NCI-H446 treated with DMSO at 0.1 percent for 48 hours (cell line): ENCODE measurements at regions not wholly inside any gene's neighbourhood (a gene's known extent, or its start where the extent isn't known, plus 50 kb on each side); places are given as distances from the start of the nearest gene placed in this dataset.

Experiments
- DNase-seq: peaks from one replicate; lab custom pipeline; 2025; lab: John Stamatoyannopoulos, UW

- DNase-seq, result no peak
Measured at GRCh38 chr6:159479146-159479545, 213.9 kb downstream of the SOD2 start.

GRCh38 chr6:159473475-159474263, 219.4 kb downstream of the SOD2 start:
- DNase-seq, result peak; percentile 63

- DNase-seq, result no peak
Measured at GRCh38 chr6:159470397-159470796, 222.6 kb downstream of the SOD2 start.

- DNase-seq, result no peak
Measured at GRCh38 chr6:159469443-159469842, 223.6 kb downstream of the SOD2 start.

- no peak for DNase-seq
Measured at GRCh38 chr6:159468994-159469393, 224.0 kb downstream of the SOD2 start.

GRCh38 chr6:159467473-159468041, 225.5 kb downstream of the SOD2 start:
- DNase-seq, result no peak

- DNase-seq, result no peak
Measured at GRCh38 chr6:159466926-159467325, 226.1 kb downstream of the SOD2 start.

GRCh38 chr6:159464816-159465215, 228.2 kb downstream of the SOD2 start:
- no peak for DNase-seq

GRCh38 chr6:159463119-159463829, 229.8 kb downstream of the SOD2 start:
- DNase-seq, result no peak

- DNase-seq, result no peak
Measured at GRCh38 chr6:159462431-159462830, 230.6 kb downstream of the SOD2 start.

GRCh38 chr6:159461998-159462397, 231.0 kb downstream of the SOD2 start:
- no peak for DNase-seq

- no peak for DNase-seq
Measured at GRCh38 chr6:159461266-159461665, 231.8 kb downstream of the SOD2 start.

- DNase-seq, result no peak
Measured at GRCh38 chr6:159460476-159460875, 232.6 kb downstream of the SOD2 start.

GRCh38 chr6:159456349-159456748, 236.7 kb downstream of the SOD2 start:
- no peak for DNase-seq

- DNase-seq, result no peak
Measured at GRCh38 chr6:159455700-159456274, 237.3 kb downstream of the SOD2 start.

- no peak for DNase-seq
Measured at GRCh38 chr6:159450815-159451465, 242.1 kb downstream of the SOD2 start.

GRCh38 chr6:159446340-159446739, 246.7 kb downstream of the SOD2 start:
- no peak for DNase-seq

- DNase-seq, result no peak
Measured at GRCh38 chr6:159445351-159445750, 247.7 kb downstream of the SOD2 start.

GRCh38 chr6:159444056-159444760, 248.8 kb downstream of the SOD2 start:
- no peak for DNase-seq

GRCh38 chr6:159443417-159443920, 249.6 kb downstream of the SOD2 start:
- DNase-seq, result no peak

GRCh38 chr6:159441704-159441981, 251.4 kb downstream of the SOD2 start:
- DNase-seq, result no peak
